ENCODE measurements at regions not wholly inside any gene's neighbourhood (a gene's known extent, or its start where the extent isn't known, plus 50 kb on each side); places are given as distances from the start of the nearest gene placed in this dataset.
"Not testable (repeated sequence)": the region's sequence is repeated elsewhere in the genome, so short reads cannot be mapped to it uniquely, and the experiment has no call there.

GRCh38 chr5:85656050-85656449 is 961.7 kb upstream of the COX7C start:
- Histone ChIP-seq H3K9me3 (peaks cover 0 to 5% (median 0%) of the 10 kb centered on the region in 4 donors), H3K4me1 (no peaks in the 10 kb centered on the region), H3K36me3 (no peaks in the 10 kb centered on the region), H3K27ac (no peak overlapping the region), H3K4me3 (no peak overlapping the region), H3K27me3 (no peaks in the 10 kb centered on the region)
- TF ChIP-seq POLR2AphosphoS5 (IDR thresholded peaks at IDR 0.05) (no peak), POLR2A (IDR thresholded peaks at IDR 0.05) (no peak), CTCF (IDR thresholded peaks at IDR 0.05) (no peak), EP300 (IDR thresholded peaks at IDR 0.05) (no peak)
- WGBS, 2 donors, result 62 to 76% methylated on average over 3 of the region's 3 CpGs
- DNase-seq, result no peak
- intact Hi-C loops (cut with DNase I), result no loop called here

DNA sequence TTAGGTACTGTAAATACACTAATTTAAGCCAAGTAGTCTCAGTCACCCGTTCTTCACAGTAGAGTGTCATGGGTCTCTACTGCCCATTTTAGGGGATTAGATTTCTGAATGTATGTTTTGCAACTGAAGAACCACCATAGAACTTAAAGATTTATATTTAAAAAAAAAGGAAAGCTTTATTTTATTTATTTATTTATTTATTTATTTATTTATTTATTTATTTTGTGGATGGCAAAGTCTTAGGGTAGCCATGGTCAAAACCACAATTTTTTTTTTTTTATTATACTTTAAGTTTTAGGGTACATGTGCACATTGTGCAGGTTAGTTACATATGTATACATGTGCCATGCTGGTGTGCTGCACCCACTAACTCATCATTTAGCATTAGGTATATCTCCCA is 960.4 kb upstream of the COX7C start:
- DNase-seq; H3K27ac ChIP-seq; intact Hi-C loops (cut with DNase I); H3K9me3 ChIP-seq; H3K27me3 ChIP-seq; H3K4me1 ChIP-seq; H3K4me3 ChIP-seq; H3K36me3 ChIP-seq: not testable (repeated sequence)
- WGBS, 2 donors, result 94% methylated on average over 1 of the region's 1 CpG

DNA sequence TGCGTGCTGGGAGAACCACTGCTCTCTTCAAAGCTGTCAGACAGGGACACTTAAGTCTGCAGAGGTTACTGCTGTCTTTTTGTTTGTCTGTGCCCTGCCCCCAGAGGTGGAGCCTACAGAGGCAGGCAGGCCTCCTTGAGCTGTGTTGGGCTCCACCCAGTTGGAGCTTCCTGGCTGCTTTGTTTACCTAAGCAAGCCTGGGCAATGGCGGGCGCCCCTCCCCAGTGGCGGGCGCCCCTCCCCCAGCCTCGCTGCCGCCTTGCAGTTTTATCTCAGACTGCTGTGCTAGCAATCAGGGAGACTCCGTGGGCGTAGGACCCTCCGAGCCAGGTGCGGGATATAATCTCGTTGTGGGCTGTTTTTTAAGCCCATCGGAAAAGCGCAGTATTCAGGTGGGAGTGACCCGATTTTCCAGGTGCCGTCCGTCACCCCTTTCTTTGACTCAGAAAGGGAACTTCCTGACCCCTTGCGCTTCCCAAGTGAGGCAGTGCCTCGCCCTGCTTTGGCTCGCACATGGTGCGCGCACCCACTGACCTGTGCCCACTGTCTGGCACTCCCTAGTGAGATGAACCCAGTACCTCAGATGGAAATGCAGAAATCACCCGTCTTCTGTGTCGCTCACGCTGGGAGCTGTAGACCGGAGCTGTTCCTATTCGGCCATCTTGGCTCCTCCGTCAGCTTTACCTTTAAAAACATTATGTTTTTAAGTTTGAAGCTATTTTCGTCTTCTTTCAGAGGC is 954.6 kb upstream of the COX7C start:
- H3K4me3 ChIP-seq; H3K4me1 ChIP-seq; intact Hi-C loops (cut with DNase I); H3K27me3 ChIP-seq; H3K9me3 ChIP-seq; DNase-seq; H3K27ac ChIP-seq; H3K36me3 ChIP-seq: not testable (repeated sequence)
- WGBS, 2 donors, result 92 to 95% methylated on average over 23 to 24 of the region's 29 CpGs

- Histone ChIP-seq H3K27me3 (no peaks in the 10 kb centered on the region), H3K4me1 (no peaks in the 10 kb centered on the region), H3K27ac (no peak overlapping the region), H3K9me3 (no peaks in the 10 kb centered on the region), H3K36me3 (no peaks in the 10 kb centered on the region), H3K4me3 (no peak overlapping the region)
- TF ChIP-seq CTCF (IDR thresholded peaks at IDR 0.05) (no peak), EP300 (IDR thresholded peaks at IDR 0.05) (no peak), POLR2AphosphoS5 (IDR thresholded peaks at IDR 0.05) (no peak), POLR2A (IDR thresholded peaks at IDR 0.05) (no peak)
- intact Hi-C loops (cut with DNase I), result no loop called here
- 58 to 72% methylated on average over 2 of the region's 2 CpGs for WGBS, 2 donors
- no peak for DNase-seq
Measured at GRCh38 chr5:85663708-85664031, 954.1 kb upstream of the COX7C start.

GRCh38 chr5:85670417-85670816 is 947.3 kb upstream of the COX7C start:
- no peaks in the 10 kb centered on the region for H3K27me3 ChIP-seq
- no peaks in the 10 kb centered on the region for H3K9me3 ChIP-seq
- no peak overlapping the region for H3K4me3 ChIP-seq
- no peak for DNase-seq
- intact Hi-C loops (cut with DNase I), result no loop called here
- no peaks in the 10 kb centered on the region for H3K4me1 ChIP-seq
- H3K27ac ChIP-seq, result no peak overlapping the region
- TF ChIP-seq POLR2AphosphoS5 (IDR thresholded peaks at IDR 0.05), result no peak
- TF ChIP-seq CTCF (IDR thresholded peaks at IDR 0.05), result no peak
- no peak for TF ChIP-seq EP300 (IDR thresholded peaks at IDR 0.05)
- no peak for TF ChIP-seq POLR2A (IDR thresholded peaks at IDR 0.05)
- no peaks in the 10 kb centered on the region for H3K36me3 ChIP-seq

GRCh38 chr5:85671223-85671970 is 946.3 kb upstream of the COX7C start:
- intact Hi-C loops (cut with DNase I), result no loop called here
- Histone ChIP-seq H3K36me3 (no peaks in the 10 kb centered on the region), H3K27ac (no peak overlapping the region), H3K4me1 (no peaks in the 10 kb centered on the region), H3K27me3 (no peaks in the 10 kb centered on the region), H3K4me3 (no peak overlapping the region), H3K9me3 (no peaks in the 10 kb centered on the region)
- WGBS, 2 donors, result 65 to 72% methylated on average over 3 of the region's 3 CpGs
- TF ChIP-seq EP300 (IDR thresholded peaks at IDR 0.05) (no peak), POLR2A (IDR thresholded peaks at IDR 0.05) (no peak), CTCF (IDR thresholded peaks at IDR 0.05) (no peak), POLR2AphosphoS5 (IDR thresholded peaks at IDR 0.05) (no peak)
- no peak for DNase-seq
